ENCODE measurements at regions not wholly inside any gene's neighbourhood (a gene's known extent, or its start where the extent isn't known, plus 50 kb on each side); places are given as distances from the start of the nearest gene placed in this dataset.

DNA sequence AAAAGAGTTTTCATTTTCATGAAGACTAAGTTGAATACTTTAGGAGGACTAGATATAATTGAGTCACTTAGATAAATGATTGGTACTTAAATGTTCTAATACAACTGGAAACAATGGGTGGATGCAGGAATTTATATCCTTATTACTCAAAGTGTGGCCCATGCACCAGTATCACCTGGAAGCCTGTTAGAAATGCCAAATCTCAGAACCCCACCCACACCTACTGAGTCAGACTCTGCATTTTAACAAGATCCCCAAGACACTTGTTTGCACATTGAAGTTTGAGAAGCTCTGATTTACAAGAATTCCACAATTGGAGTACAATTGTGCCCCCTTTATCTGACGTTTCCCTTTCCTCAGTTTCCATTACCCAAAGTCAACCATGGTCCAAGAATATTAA, 239.0 kb downstream of the AUH start:
- TF ChIP-seq, protein P1, sequence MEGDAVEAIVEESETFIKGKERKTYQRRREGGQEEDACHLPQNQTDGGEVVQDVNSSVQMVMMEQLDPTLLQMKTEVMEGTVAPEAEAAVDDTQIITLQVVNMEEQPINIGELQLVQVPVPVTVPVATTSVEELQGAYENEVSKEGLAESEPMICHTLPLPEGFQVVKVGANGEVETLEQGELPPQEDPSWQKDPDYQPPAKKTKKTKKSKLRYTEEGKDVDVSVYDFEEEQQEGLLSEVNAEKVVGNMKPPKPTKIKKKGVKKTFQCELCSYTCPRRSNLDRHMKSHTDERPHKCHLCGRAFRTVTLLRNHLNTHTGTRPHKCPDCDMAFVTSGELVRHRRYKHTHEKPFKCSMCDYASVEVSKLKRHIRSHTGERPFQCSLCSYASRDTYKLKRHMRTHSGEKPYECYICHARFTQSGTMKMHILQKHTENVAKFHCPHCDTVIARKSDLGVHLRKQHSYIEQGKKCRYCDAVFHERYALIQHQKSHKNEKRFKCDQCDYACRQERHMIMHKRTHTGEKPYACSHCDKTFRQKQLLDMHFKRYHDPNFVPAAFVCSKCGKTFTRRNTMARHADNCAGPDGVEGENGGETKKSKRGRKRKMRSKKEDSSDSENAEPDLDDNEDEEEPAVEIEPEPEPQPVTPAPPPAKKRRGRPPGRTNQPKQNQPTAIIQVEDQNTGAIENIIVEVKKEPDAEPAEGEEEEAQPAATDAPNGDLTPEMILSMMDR (IDR thresholded peaks at IDR 0.05): no peak
- TF ChIP-seq POLR2A (IDR thresholded peaks at IDR 0.05): no peak
- Histone ChIP-seq H3K27ac (no peak overlapping the region), H3K4me1 (replicated peaks in 1 of 2) (peaks cover 0 to 18% of the 10 kb centered on the region in 2 donors), H3K27me3 (no peaks in the 10 kb centered on the region), H3K36me3 (replicated peaks in 1 of 2) (no peaks in the 10 kb centered on the region), H3K4me3 (no peak overlapping the region), H3K9me3 (replicated peaks in 1 of 3) (peaks cover 0 to 4% (median 0%) of the 10 kb centered on the region in 3 donors)
- 50 to 72% (median 65%) methylated on average over 1 of the region's 1 CpG for WGBS, 4 donors
- no peak for DNase-seq
- intact Hi-C loops (cut with DNase I): no loop called here

DNA sequence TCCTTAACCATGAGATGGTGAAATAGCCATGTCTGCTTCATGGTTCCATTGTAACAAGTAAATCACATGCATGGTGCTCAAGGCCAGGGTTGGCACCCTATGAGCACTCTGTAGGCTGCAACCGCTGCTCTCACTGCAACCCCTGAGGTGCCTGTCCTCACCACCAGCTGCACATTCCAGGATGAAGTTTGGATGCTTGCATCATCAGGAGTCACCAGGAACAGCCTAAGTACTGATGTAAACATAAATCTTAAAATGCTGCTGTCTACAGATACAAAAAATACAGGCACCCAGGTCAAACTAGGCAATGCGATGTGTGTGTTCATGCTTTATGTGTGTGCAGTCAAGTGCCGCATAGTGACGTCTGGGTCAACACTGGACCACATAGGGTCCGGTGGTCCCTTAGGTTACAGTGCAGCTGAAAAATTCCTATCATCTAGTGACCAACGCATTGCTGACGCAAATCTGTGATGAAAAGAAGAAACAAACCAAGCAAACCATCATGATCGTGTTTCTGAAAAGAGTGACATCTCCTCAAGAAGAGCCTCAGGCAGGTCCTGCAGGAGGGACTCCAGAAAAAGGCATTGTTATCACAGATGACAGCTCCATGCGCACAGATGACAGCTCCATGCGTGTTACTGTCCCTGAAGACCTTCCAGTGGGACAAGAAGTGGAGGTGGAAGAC, 234.8 kb downstream of the AUH start:
- Histone ChIP-seq H3K27ac (no peak overlapping the region), H3K4me3 (no peak overlapping the region), H3K27me3 (no peaks in the 10 kb centered on the region), H3K36me3 (replicated peaks in 1 of 2) (no peaks in the 10 kb centered on the region), H3K4me1 (replicated peaks in 1 of 2) (peaks cover 3 to 4% of the 10 kb centered on the region in 2 donors), H3K9me3 (replicated peaks in 1 of 3) (peaks cover 0 to 4% (median 0%) of the 10 kb centered on the region in 3 donors)
- no peak for DNase-seq
- WGBS, 4 donors: 84 to 92% (median 84%) methylated on average over 9 to 10 of the region's 10 CpGs
- no peak for TF ChIP-seq POLR2A (IDR thresholded peaks at IDR 0.05)
- TF ChIP-seq, protein P1 (IDR thresholded peaks at IDR 0.05): no peak
- intact Hi-C loops (cut with DNase I): no loop called here

DNA sequence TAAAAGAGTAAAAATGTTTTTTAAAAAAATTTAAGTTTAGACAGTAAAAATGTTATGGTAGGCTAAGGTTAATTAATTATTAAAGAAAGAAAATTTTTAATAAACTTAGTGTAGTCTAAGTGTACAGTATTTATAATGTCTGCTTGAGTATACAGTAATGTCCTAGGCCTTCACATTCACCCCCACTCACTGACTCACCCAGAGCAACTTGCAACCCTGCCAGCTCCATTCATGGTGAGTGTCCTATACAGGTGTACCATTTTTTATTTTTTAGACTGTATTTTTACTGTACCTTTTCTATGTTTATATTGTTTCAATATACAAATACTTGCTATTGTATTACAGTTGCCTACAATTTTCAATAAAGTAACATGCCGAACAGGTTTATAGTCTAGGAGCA, 234.1 kb downstream of the AUH start:
- no peaks in the 10 kb centered on the region for H3K36me3 ChIP-seq (replicated peaks in 1 of 2)
- intact Hi-C loops (cut with DNase I): no loop called here
- no peaks in the 10 kb centered on the region for H3K27me3 ChIP-seq
- H3K4me3 ChIP-seq: no peak overlapping the region
- 49 to 100% (median 98%) methylated on average over 1 of the region's 1 CpG for WGBS, 4 donors
- H3K4me1 ChIP-seq (replicated peaks in 1 of 2): peaks cover 4% of the 10 kb centered on the region in 2 donors
- no peak overlapping the region for H3K27ac ChIP-seq
- DNase-seq: no peak
- TF ChIP-seq, protein P1 (IDR thresholded peaks at IDR 0.05): no peak
- H3K9me3 ChIP-seq (replicated peaks in 1 of 3): peaks cover 0 to 4% (median 0%) of the 10 kb centered on the region in 3 donors

DNA sequence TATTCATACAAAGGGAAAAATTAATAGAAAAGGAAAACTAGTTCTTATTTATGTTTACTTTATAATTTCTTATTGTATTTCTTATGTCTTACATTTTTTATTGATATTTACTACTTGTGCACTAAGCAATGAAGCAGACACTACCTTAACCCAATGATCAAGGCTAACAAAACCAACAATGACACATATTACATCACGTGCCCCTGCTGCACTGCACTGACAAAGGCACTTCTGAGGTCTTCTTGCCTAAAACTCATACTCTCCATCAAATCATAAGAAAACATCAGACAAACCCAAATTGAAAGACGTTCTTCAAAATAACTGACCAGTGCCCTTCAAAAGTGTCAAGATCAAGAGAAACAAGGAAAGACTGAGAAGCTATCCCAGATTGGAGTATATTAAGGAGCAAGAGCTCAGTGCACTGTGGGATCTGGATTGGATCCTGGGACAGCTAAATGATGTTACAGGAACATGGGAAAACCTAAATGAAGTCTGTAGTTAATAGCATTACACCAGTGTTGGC, 230.9 kb downstream of the AUH start:
- intact Hi-C loops (cut with DNase I): no loop called here
- TF ChIP-seq, protein P1 (IDR thresholded peaks at IDR 0.05): no peak
- TF ChIP-seq POLR2A (IDR thresholded peaks at IDR 0.05): no peak
- H3K36me3 ChIP-seq (replicated peaks in 1 of 2): no peaks in the 10 kb centered on the region
- no peak overlapping the region for H3K4me3 ChIP-seq
- H3K27me3 ChIP-seq: no peaks in the 10 kb centered on the region
- H3K4me1 ChIP-seq (replicated peaks in 1 of 2): peaks cover 4% of the 10 kb centered on the region in 2 donors
- no peaks in the 10 kb centered on the region for H3K9me3 ChIP-seq (replicated peaks in 1 of 3)
- H3K27ac ChIP-seq: no peak overlapping the region
- WGBS, 4 donors: 70 to 77% (median 74%) methylated on average over 2 of the region's 2 CpGs
- no peak for DNase-seq
